K562 (cell line): ENCODE measurements at regions not wholly inside any gene's neighbourhood (a gene's known extent, or its start where the extent isn't known, plus 50 kb on each side); places are given as distances from the start of the nearest gene placed in this dataset.

Experiments used
- ATAC-seq: fragments of 200-7000 bp; cut with Tn5 transposase; 3 replicates; pipeline ENCODE4 v1.9.1; 2020; ENCODE audit warnings: moderate library complexity
- BruUV-seq: library from RNA; stranded (reverse); fragments of 400-500 nt; replicated peaks from 2 replicates; lab custom pipeline; 2021; lab: Mats Ljungman, UMichigan
- CTCF ChIA-PET: fragments of 300-600 bp; formaldehyde crosslinking; extraction: SDS; loops from one replicate; lab custom pipeline; 2021; ENCODE audit warnings: low intra/inter-chr PET ratio; lab: Yijun Ruan, JAX
- POLR2A ChIA-PET: fragments of 300-600, 350-650 bp; sonication (Branson Sonifier 250); formaldehyde crosslinking; extraction: SDS; loops from one replicate; lab custom pipeline; 2021; ENCODE audit warnings: antibody characterized with exemption, inconsistent platforms; lab: Yijun Ruan, JAX
- DNase-seq, 4 experiments: peaks; one replicate each; pipeline versions ENCODE4 v3.0.0 to v3.0.0-alpha.2; 2011 to 2018; ENCODE audit warnings: low spot score in 3 of 4, mixed read lengths in 3 of 4; ENCODE audit errors: extremely low read depth in 1 of 4
- FAIRE-seq: peaks from 2 replicates; lab custom pipeline; 2011; peaks lifted over from hg19 to GRCh38; lab: Jason Lieb, UNC
- H2AFZ ChIP-seq: 2 replicates; pipeline ENCODE4 v1.6.0; 2011; ENCODE audit warnings: low read depth, low read length, control low read depth, inconsistent platforms
- H3K27ac ChIP-seq: fragments of 200-600 bp; 3 replicates; pipeline ENCODE4 v1.8.0; 2011; ENCODE audit warnings: low read depth, mild to moderate bottlenecking, control low read depth, inconsistent platforms, low read length, moderate library complexity, mixed read lengths; ENCODE audit errors: extremely low read depth
- H3K27me3 ChIP-seq, 2 experiments: fragments of 300-600 bp in 1 of 2; 2 replicates in 1 of 2; 3 replicates in 1 of 2; pipeline versions ENCODE4 v1.6.0 to v1.8.0; 2011; ENCODE audit warnings: inconsistent platforms in 2 of 2, low read length in 2 of 2, mild to moderate bottlenecking in 1 of 2, mixed read lengths in 1 of 2, moderate library complexity in 1 of 2; ENCODE audit not compliant: control insufficient read depth in 2 of 2, insufficient read depth in 2 of 2
- H3K36me3 ChIP-seq: fragments of 300-600 bp; 3 replicates; pipeline ENCODE4 v1.8.0; 2011; ENCODE audit warnings: mild to moderate bottlenecking, low read length, inconsistent platforms; ENCODE audit not compliant: control insufficient read depth, insufficient read depth
- H3K4me1 ChIP-seq, 2 experiments: fragments of 200-600 bp in 1 of 2; replicated peaks in 1 of 2; 2 replicates in 1 of 2; 3 replicates in 1 of 2; pipeline versions ENCODE4 v1.5.1 to v1.8.0; 2011; ENCODE audit warnings: inconsistent platforms in 2 of 2, low read length in 2 of 2, mild to moderate bottlenecking in 1 of 2, mixed read lengths in 1 of 2, moderate library complexity in 1 of 2; ENCODE audit not compliant: control insufficient read depth in 2 of 2, insufficient read depth in 2 of 2
- H3K4me2 ChIP-seq: 2 replicates; pipeline ENCODE4 v1.6.1; 2011; ENCODE audit warnings: low read length, control low read depth, inconsistent platforms, mixed read lengths; ENCODE audit not compliant: insufficient read depth
- H3K4me3 ChIP-seq: fragments of 200-600 bp; sonication (generic), shearing (Covaris generic); 2 replicates; pipeline ENCODE4 v1.5.1; 2016; ENCODE audit warnings: control low read depth, inconsistent platforms
- H3K79me2 ChIP-seq: fragments of 200-600 bp; 3 replicates; pipeline ENCODE4 v1.8.0; 2011; ENCODE audit warnings: low read length, inconsistent platforms; ENCODE audit not compliant: control insufficient read depth, insufficient read depth
- H3K9ac ChIP-seq, 2 experiments: 2 replicates each; pipeline versions ENCODE4 v1.6.0 to v1.6.1; 2011; ENCODE audit warnings: low read depth in 2 of 2, low read length in 2 of 2, control low read depth in 1 of 2, inconsistent platforms in 1 of 2, mild to moderate bottlenecking in 1 of 2, mixed read lengths in 1 of 2; ENCODE audit not compliant: insufficient read depth in 1 of 2
- H3K9me1 ChIP-seq: one replicate; pipeline ENCODE4 v1.6.0; 2011; ENCODE audit warnings: inconsistent platforms, mild to moderate bottlenecking, low read length, moderate library complexity; ENCODE audit not compliant: control insufficient read depth, insufficient read depth
- H3K9me3 ChIP-seq: replicated peaks from 2 replicates; pipeline ENCODE4 v1.5.1; 2011; ENCODE audit warnings: low read depth, low read length, inconsistent platforms; ENCODE audit not compliant: control insufficient read depth, insufficient read depth
- H4K20me1 ChIP-seq: replicated peaks from 2 replicates; pipeline ENCODE4 v1.6.1; 2011; ENCODE audit warnings: low read length, inconsistent platforms, mixed read lengths; ENCODE audit not compliant: control insufficient read depth, insufficient read depth
- ARNT ChIP-seq, 2 experiments: fragments of 450-650 bp; IDR thresholded peaks; 2 replicates each; pipeline ENCODE4 v1.6.1; 2016; ENCODE audit warnings: mild to moderate bottlenecking in 1 of 2
- EP400 ChIP-seq: fragments of 450-650 bp; IDR thresholded peaks from 2 replicates; pipeline ENCODE4 v1.6.1; 2017; ENCODE audit warnings: antibody characterized with exemption, mild to moderate bottlenecking, moderate library complexity
- JUND ChIP-seq, 2 experiments: IDR thresholded peaks; 2 replicates in 1 of 2; 3 replicates in 1 of 2; pipeline ENCODE4 v1.6.1; 2011; ENCODE audit warnings: borderline replicate concordance in 2 of 2, low read depth in 2 of 2, low read length in 2 of 2, improper control_type of control experiment in 1 of 2, missing biosample characterization in 1 of 2, missing genetic modification characterization in 1 of 2, missing genetic modification reagents in 1 of 2
- L3MBTL2 ChIP-seq: fragments of 450-650 bp; IDR thresholded peaks from 2 replicates; pipeline ENCODE4 v1.6.1; 2016; ENCODE audit warnings: mild to moderate bottlenecking, moderate library complexity
- NFRKB ChIP-seq: fragments of 450-650 bp; IDR thresholded peaks from 2 replicates; pipeline ENCODE4 v1.6.1; 2016; ENCODE audit warnings: low read depth
- POLR2H ChIP-seq: IDR thresholded peaks from 2 replicates; pipeline ENCODE4 v1.6.1; 2016; ENCODE audit warnings: missing genetic modification characterization, low read depth, mild to moderate bottlenecking, control low read depth, missing compliant biosample characterization, moderate library complexity
- SNIP1 ChIP-seq: fragments of 450-650 bp; IDR thresholded peaks from 2 replicates; pipeline ENCODE4 v1.7.1; 2017; ENCODE audit warnings: low read depth, mild to moderate bottlenecking
- ZNF699 ChIP-seq: fragments of 250-450 bp; sonication (Bioruptor Pico); IDR thresholded peaks from 2 replicates; pipeline ENCODE4 v1.8.0; 2021; ENCODE audit warnings: mild to moderate bottlenecking, moderate library complexity; ENCODE audit not compliant: insufficient replicate concordance
- WGBS: fragments of 100-300 bp; shearing (Covaris generic); methylation state at CpG from one replicate; pipeline ENCODE4 v1.1.6; 2016; ENCODE audit warnings: low coverage, mixed read lengths; ENCODE audit not compliant: insufficient coverage; ENCODE audit errors: missing lambda C conversion rate; 5-methylcytosine and 5-hydroxymethylcytosine counted together
- in situ Hi-C: fragments of 300-500 bp; cut with MboI; formaldehyde crosslinking; loops from 4 replicates; pipeline ENCODE4 v1.15.0; 2018; ENCODE audit warnings: inconsistent platforms, mixed read lengths
- intact Hi-C: fragments of 100-400 bp; cut with micrococcal nuclease; formaldehyde crosslinking; loops from 2 replicates; pipeline ENCODE4 v1.14.2; 2022
- TF ChIP-seq, protein P1 (sequence below), 2 experiments: fragments of 450-650 bp; IDR thresholded peaks; 2 replicates each; pipeline ENCODE4 v1.6.1; 2016; ENCODE audit warnings: mild to moderate bottlenecking in 2 of 2, borderline replicate concordance in 1 of 2, low read depth in 1 of 2, moderate library complexity in 1 of 2
- TF ChIP-seq, protein P2 (sequence below): fragments of 450-650 bp; IDR thresholded peaks from 2 replicates; pipeline ENCODE4 v1.6.1; 2016; ENCODE audit warnings: mild to moderate bottlenecking

DNA sequence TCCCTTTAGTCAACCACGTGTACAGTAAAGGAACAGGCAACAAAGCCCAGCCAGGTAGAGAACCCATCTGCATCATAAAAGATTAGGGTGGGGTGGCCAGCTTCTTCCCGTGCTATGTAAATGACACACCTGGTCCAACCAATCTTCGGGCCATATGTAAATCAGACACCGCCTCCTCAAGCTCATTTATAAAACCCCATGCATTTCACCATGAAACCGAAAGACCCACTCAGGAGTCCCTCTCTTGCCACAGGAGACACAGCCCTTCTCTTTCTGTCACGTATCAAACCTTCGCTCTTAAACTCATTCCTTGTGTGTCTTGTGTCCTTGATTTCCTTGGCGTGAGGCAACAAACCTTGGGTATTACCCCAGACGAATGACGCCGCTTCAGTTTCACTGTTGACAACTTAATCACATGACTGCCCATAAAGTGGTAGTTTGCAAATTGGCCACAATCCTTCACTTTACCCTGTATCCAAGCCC lies 59.8 kb upstream of the TBPL2 start:
- FAIRE-seq (peak; percentile 81), ATAC-seq (peak; percentile 88), DNase-seq (peak in 3 of 4 experiments; percentile 6 to 65 (median 24))
- no peaks in the 10 kb centered on the region for H3K79me2 ChIP-seq
- peak overlapping the region; percentile 42 for H3K4me3 ChIP-seq
- no peaks in the 10 kb centered on the region for H3K9me1 ChIP-seq
- H2AFZ ChIP-seq, result peak overlapping the region; percentile 88
- intact Hi-C loops (no loop called here), in situ Hi-C loops (no loop called here)
- no TSS peak for BruUV-seq
- ChIA-PET CTCF (no interaction called here), POLR2A (interaction anchor here (0.6 to 1.2 kb wide), 4 partner anchors 11 to 30 kb away, joined by 3 to 4 read pairs (median 3); no protein-coding TSS in a partner anchor)
- no peaks in the 10 kb centered on the region for H3K36me3 ChIP-seq
- peak overlapping the region; percentile 37 to 58; a peak in 3 of 4 replicates for H3K9ac ChIP-seq
- H3K4me1 ChIP-seq, result peaks cover 0 to 5% of the 10 kb centered on the region in 2 experiments; a peak in 2 of 5 replicates
- peak overlapping the region; percentile 47; the same call in 1 of the 3 replicates for H3K27ac ChIP-seq
- no peaks in the 10 kb centered on the region for H4K20me1 ChIP-seq
- no peaks in the 10 kb centered on the region; a peak in 1 of 5 replicates for H3K27me3 ChIP-seq
- H3K9me3 ChIP-seq, result no peaks in the 10 kb centered on the region
- WGBS, result 0% methylated on average over 11 of the region's 11 CpGs
- H3K4me2 ChIP-seq, result peak overlapping the region; percentile 78
- TF ChIP-seq, protein P1, sequence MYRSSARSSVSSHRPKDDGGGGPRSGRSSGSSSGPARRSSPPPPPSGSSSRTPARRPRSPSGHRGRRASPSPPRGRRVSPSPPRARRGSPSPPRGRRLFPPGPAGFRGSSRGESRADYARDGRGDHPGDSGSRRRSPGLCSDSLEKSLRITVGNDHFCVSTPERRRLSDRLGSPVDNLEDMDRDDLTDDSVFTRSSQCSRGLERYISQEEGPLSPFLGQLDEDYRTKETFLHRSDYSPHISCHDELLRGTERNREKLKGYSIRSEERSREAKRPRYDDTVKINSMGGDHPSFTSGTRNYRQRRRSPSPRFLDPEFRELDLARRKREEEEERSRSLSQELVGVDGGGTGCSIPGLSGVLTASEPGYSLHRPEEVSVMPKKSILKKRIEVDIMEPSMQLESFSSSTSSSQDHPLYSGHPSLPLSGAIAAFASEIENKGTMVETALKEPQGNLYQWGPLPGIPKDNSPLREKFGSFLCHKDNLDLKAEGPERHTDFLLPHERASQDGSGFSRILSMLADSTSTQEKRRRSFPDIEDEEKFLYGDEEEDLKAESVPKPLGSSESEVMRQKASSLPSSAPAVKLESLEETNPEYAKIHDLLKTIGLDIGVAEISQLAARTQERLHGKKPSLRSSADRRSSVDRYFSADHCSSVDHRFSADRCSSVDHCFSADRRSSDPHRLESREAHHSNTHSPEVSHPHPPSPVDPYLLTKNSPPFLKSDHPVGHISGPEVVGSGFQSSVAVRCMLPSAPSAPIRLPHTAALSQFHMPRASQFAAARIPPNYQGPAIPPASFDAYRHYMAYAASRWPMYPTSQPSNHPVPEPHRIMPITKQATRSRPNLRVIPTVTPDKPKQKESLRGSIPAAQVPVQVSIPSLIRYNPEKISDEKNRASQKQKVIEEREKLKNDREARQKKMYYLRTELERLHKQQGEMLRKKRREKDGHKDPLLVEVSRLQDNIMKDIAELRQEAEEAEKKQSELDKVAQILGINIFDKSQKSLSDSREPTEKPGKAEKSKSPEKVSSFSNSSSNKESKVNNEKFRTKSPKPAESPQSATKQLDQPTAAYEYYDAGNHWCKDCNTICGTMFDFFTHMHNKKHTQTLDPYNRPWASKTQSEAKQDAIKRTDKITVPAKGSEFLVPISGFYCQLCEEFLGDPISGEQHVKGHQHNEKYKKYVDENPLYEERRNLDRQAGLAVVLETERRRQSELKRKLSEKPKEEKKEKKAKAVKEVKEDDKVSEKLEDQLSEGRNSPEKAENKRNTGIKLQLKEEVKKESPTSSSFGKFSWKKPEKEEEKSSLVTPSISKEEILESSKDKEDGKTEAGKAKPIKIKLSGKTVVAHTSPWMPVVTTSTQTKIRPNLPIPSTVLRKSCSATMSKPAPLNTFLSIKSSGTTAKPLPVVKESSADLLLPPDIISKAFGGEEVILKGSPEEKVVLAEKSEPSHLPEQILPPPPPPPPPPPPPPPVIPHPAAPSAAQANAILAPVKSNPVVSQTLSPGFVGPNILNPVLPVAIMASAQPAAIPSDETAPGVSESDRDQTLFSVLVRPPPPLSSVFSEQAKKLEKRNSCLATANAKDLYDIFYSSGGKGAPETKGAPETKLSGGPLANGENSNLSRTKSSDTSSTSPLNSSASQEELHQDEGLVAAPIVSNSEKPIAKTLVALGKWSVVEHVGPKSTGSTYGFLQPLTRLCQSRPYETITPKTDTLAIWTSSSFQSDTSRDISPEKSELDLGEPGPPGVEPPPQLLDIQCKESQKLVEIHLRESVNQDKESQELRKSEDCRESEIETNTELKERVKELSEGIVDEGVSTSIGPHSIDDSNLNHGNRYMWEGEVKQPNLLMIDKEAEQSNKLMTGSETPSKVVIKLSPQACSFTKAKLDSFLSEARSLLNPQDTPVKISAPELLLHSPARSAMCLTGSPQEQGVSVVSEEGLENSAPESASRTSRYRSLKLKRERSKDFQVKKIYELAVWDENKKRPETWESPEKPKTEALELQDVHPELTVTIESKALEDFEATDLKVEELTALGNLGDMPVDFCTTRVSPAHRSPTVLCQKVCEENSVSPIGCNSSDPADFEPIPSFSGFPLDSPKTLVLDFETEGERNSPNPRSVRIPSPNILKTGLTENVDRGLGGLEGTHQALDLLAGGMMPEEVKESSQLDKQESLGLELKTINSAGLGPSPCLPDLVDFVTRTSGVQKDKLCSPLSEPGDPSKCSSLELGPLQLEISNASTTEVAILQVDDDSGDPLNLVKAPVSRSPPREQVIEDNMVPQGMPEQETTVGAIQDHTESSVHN (IDR thresholded peaks at IDR 0.05; ENCODE audit: borderline replicate concordance in 1 of 2, low read depth in 1 of 2), result peak in 1 of 2 experiments; percentile 51; a peak in 1 of 4 replicates
- TF ChIP-seq NFRKB, result peak; percentile 20; the same call in 1 of the 2 replicates
- TF ChIP-seq, protein P2, sequence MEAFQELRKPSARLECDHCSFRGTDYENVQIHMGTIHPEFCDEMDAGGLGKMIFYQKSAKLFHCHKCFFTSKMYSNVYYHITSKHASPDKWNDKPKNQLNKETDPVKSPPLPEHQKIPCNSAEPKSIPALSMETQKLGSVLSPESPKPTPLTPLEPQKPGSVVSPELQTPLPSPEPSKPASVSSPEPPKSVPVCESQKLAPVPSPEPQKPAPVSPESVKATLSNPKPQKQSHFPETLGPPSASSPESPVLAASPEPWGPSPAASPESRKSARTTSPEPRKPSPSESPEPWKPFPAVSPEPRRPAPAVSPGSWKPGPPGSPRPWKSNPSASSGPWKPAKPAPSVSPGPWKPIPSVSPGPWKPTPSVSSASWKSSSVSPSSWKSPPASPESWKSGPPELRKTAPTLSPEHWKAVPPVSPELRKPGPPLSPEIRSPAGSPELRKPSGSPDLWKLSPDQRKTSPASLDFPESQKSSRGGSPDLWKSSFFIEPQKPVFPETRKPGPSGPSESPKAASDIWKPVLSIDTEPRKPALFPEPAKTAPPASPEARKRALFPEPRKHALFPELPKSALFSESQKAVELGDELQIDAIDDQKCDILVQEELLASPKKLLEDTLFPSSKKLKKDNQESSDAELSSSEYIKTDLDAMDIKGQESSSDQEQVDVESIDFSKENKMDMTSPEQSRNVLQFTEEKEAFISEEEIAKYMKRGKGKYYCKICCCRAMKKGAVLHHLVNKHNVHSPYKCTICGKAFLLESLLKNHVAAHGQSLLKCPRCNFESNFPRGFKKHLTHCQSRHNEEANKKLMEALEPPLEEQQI, result no peak
- peak in 1 of 2 experiments; percentile 77; a peak in 1 of 4 replicates for TF ChIP-seq ARNT (IDR thresholded peaks at IDR 0.05)
- TF ChIP-seq L3MBTL2, result peak; percentile 36; the same call in 1 of the 2 replicates
- peak; percentile 59; the same call in 1 of the 2 replicates for TF ChIP-seq POLR2H (tag)
- no peak for TF ChIP-seq ZNF699 (CRISPR knock-in tag)
- peak; percentile 27; the same call in 1 of the 2 replicates for TF ChIP-seq JUND (IDR thresholded peaks at IDR 0.05; ENCODE audit: borderline replicate concordance, low read depth, low read length)
- TF ChIP-seq JUND (tag; IDR thresholded peaks at IDR 0.05; ENCODE audit: borderline replicate concordance, low read depth, low read length), result no peak
- no peak for TF ChIP-seq SNIP1
- peak; percentile 62 for TF ChIP-seq EP400
